HK-2 (cell line): ENCODE measurements at regions not wholly inside any gene's neighbourhood (a gene's known extent, or its start where the extent isn't known, plus 50 kb on each side); places are given as distances from the start of the nearest gene placed in this dataset.
"Not testable (repeated sequence)": the region's sequence is repeated elsewhere in the genome, so short reads cannot be mapped to it uniquely, and the experiment has no call there.

ENCODE experiments used
- DNase-seq: peaks from one replicate; pipeline ENCODE4 v3.0.0-alpha.2; 2018; ENCODE audit not compliant: unreplicated experiment

DNA sequence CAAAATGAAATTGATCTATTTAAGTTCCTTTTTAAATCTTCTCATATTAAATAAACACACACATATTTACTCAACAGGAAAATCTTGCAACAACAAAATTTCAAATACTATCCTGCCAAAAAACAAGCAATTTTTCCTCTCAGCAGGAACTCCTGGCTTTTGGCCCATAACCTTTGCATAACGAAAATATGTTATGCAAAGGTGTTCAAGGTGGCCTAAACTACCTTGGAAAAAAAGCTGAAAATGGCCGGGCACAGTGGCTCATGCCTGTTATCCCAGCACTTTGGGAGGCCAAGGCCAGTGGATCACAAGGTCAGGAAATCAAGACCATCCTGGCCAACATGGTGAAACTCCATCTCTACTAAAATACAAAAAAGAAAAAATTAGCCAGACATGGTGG lies 424.3 kb upstream of the ZNF337 start:
- not testable (repeated sequence) for DNase-seq

DNA sequence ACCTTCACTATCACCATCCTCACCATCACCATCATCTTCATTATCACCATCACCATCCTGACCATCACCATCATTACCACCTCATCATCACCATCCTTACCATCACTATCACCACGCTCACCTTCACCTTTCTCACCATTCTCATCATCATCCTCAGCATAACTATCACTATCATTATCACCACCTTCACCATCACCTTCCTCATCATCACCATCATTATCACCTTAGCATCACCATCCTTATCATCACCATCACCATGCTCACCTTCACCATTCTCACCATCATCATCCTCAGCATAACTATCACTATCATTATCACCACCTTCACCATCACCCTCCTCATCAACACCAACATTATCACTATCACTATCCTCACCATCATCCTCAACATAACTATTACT lies 397.8 kb upstream of the ZNF337 start:
- DNase-seq, result not testable (repeated sequence)

DNA sequence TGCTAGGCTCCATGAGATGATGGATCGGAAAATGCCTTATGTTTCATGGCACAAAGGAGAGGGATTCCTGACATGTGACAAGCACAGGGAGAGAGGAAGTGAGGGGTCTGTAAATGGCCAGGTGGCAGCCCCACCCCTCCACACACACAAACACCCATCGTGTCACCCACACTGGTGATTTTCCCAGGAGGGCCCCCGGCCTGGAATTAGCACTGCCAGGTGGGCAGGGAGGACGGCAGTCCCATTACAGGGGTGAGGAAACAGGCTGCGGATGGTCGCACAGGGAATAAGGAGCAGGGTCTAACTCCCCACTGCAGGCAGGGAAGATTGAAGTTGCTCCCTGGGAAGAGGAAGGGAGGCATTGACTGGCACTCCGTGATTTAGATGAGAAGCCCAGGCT lies 395.3 kb upstream of the ZNF337 start:
- not testable (repeated sequence) for DNase-seq

DNA sequence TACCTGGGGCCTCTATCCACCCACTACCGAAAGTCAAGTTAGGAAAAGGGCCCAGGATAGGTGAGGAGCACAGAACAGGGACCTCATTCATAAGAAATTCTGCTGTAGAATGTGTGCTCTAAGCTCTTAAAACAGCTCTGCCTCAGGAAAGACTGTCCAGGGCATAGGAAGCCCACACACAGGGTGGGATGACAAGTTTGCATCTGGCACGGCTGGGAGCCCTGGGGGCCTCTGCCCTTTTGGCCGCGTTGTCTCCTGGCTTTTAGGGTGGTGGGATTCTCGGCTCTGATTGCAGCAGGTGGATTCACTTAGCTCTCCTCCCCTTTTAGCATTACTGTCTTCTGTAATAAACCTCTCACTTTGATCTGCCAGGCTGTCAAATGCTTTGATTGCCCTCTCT lies 389.5 kb upstream of the ZNF337 start:
- not testable (repeated sequence) for DNase-seq

DNA sequence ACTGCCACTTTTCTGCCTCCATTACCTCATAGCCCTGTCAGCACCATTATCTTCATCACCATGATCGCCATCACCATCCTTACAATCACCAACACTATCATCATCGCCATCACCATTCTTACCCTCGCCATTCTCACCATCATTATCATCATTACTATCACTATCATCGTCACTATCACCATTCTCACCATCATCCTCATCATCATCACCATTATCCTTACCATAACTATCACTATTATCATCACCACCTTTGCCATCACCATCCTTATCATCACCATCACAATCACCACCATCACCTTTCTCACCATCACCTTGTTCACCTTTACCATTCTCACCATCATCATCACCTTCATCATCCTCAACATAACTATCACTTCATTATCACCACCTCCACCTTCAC lies 377.3 kb upstream of the ZNF337 start:
- DNase-seq, result not testable (repeated sequence)

DNA sequence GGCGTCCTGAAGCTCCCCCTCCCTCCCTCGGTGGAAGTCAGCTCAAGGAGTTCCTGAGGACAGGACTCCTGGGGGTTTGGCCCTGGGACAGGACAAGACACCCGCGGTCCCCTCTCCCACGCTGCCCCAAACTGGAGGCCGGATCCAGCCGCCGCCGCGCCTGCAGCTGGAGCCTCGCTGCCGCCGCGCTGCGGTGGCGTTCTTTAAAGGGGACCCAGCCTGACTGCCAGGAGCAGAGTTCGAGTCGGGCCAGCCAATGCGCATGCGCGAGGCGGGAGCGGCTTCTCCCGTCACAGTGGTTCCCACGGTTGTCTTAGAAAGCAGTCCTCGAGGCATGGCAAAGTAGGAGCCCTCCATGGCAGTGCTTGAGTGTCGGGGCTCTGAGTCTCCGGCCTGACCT lies 362.7 kb upstream of the ZNF337 start:
- not testable (repeated sequence) for DNase-seq

DNA sequence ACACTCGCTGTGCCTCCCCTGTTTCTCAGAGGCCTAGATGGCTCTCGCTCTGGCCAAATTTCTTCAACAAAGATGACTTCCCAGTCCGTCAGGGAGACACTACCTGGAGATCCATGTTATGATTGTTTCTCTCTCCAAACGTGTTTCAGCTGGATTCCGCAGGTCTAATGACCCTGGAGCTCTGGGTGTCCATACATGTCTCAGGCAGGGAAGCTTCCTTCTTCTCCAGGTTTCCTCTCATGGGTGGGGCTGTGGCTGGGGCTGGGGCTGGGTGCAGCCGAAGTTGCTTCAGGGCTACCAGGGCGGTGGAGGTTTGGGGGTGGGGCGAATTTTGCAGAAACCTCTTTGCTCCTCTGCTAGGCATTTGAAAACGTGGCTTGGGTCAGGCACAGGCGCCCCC lies 361.8 kb upstream of the ZNF337 start:
- DNase-seq, result not testable (repeated sequence)

DNA sequence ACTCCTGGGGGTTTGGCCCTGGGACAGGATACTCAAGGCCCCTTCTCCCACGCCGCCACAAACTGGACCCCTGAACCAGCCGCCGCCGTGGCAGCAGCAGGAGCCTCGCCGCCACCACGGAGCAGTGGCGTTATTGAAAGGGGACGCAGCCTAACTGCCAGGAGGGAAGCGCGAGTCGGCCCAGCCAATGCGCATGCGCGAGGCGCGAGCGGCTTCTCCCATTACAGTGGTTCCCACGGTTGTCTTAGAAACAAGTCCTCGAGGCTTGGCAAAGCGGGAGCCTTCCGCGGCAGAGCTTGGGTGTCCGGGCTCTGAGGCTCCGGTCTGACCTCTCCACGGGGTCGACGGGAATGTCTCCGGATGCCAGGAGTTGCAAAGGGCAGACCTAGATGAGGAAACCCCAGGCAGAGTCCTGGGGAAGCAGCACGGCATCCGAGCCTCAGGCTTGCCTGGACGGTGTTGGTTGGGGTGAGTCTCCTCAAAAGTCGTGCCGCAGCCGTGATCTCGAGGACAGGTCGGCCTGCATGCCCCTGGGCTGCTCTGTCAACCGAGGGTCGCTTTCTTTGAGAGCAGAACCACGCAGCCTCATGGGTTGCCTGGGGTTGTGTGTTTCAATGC lies 360.6 kb upstream of the ZNF337 start:
- not testable (repeated sequence) for DNase-seq

DNA sequence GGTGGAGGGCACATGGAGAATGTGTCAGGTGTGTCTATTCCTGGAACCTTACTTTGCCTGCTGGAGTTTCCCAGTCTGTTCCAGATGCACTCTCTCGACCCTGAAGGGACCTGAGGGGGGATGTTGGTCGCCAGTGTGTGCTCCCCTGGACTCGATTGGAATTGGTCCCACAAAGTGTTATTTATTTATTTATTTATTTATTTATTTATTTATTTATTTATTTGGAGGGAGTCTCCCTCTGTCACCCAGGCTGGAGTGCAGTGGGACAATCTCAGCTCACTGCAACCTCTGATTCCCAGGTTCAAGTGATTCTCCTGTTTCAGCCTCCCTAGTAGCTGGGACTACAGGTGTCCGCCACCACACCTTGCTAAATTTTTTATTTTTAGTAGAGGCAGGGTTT lies 329.1 kb upstream of the ZNF337 start:
- not testable (repeated sequence) for DNase-seq

DNA sequence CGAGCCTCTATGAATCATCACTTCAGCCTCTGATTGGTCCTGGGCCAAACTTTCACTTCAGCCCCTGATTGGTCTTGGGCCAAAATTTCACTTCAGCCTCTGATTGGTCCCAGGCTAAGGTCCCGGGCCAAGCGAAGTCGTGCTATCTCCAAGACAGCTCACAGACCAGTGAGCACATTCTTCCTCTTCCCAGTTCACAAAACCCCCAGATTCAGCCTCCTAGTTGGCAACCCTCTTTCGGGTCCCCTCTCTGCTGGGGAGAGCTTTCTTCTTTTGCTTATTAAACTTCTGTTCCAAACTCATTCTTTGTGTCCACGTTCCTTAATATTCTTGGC lies 314.3 kb upstream of the ZNF337 start:
- not testable (repeated sequence) for DNase-seq

DNA sequence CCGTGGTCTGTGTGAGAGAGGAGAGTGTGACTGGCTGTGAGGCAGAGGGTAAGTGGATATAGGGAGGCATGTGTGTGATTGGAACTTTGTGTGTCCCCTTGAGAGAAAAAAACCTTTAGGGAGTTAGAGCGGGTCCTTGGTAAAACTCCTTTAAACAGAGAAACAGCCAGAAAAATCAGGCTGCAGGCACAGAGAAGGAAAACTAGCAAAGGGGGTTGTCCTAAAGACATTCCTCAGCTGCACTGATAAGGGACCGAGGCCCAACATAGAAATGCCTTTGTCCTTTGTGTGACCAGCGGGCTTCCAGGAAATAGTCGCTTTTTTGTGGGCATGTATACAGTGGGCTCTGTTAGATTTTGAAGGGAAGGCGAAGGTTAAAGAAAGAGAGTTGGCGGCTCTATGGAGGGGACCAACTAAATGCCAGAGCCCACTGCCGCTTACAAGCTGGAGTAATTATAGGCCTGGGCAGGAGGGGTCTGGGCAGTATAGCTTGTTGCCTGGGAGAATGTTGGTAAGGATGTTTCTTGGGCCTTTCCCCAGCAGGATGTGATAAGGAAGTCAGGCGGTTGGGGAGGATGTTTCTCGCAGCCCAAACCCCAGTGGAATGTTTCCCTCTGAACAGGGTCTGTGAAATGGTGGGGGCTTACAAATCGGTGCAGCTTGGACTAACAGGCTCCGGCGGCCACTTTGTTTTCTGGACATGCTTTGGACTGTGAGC lies 313.7 kb upstream of the ZNF337 start:
- DNase-seq, result not testable (repeated sequence)

DNA sequence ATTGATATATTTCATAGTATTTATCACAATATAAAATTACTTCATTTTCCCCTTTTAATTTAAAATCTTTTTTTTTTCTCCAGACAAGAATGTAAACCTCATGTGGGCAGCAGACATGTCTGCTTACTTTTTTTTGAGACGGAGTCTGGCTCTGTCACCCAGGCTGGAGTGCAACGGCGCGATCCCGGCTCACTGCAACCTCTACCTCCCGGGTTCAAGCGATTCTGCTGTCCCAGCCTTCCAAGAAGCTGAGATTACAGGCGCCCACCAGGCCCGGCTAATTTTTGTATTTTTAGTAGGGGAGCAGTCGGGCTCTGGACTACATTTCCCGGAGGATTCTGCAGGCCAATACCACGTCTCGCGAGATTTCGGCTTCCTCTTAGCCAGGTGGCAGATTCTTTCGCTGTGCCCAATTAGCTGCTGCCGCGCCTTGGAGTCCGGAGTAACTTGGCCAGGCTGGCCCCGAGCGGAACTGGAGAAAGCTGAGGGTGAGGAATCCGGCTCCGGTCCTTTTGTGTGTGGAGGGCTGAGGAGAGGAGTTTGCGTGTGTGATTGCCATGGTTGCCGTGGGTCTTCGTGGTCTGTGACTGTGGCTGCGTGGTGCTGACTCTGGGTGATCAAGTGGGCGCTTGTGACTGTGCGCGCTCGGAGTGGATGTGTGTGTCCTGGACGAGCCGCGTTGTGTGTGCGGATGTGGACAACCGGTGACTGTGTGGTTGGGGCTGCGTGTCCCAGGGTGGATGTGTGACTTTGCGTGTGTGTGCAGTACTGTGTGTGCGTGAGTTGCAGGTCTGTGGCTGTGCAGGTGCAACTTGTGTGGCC lies 313.0 kb upstream of the ZNF337 start:
- DNase-seq, result not testable (repeated sequence)

DNA sequence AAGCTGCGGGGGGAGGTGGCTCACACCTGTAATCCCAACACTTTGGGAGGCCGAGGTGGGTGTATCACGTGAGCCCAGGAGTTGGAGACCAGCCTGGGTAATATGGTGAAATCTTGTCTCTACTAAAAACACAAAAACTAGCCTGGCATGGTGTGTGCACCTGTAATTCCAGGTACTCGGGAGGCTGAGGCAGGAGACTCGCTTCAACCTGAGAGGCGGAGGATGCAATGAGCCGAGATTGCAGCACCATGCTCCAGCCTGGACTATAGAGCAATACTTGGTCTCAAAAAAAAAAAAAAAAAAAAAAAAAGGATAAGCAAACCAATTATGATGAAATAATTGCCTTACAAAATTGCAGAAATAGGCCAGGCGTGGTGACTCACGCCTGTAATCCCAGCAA lies 311.4 kb upstream of the ZNF337 start:
- DNase-seq, result not testable (repeated sequence)

DNA sequence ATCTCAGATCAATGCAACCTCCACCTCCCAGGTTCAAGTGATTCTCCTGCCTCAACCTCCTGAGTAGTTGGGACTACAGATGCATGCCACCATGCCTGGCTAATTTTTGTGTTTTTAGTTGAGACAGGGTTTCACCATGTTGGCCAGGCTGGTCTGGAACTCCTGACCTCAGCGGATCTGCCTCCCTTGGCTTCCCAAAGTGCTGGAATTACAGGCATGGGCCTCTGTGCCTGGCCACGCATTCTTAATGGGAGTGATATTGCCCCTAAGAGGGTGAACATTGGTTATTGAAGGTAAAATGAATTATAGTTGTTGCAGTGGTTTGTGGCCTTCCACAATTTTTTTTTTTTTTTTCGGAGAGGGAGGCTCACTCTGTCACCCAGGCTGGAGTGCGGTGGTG lies 309.5 kb upstream of the ZNF337 start:
- DNase-seq, result not testable (repeated sequence)

DNA sequence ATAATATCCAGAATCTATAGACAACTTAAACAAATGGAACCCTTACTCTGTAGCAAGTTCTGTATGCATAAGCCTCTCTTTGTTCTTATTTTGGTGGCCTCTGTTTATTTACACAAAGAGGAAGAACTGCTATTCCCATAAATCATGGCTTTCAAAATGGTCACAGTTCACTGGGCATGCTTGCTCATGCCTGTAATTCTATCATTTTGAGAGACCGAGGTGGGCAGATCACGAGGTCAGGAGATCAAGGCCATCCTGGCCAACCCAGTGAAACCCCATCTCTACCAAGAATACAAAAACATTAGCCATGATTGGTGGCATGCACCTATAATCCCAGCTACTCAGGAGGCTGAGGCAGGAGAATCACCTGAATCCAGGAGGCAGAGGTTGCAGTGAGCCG lies 307.3 kb upstream of the ZNF337 start:
- not testable (repeated sequence) for DNase-seq

DNA sequence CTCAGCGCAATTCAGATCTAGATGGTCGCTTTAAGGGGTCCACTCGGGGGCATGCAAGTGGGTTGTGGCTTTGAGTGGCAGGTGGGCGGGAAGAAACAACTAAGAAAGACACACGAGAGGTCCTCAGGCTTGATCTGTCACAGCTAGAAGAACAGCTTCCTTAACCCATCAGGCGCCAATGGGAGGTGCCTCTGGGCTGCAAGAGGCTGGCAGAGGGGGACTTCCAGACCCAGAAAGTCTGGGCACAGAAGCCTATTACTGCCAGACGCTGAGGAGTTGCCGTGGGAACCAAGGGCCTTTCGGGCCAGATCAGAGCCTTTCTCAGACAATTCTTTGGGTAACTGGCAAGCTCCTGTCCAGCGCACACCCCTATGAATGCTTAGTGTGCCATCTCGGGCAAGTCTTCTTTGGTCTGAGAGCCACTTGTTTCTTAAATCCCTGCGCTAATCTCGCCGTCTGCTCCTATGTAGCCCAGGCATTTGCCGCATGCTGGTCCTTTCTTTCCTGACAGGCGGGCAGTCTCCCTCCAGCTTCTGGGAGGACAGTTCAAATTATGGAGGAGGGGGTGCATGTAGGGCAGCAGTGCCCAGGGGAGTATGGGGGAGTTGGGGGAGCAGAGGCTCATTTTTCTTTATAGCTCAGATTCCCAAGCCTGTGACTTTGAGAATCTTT lies 300.9 kb upstream of the ZNF337 start:
- DNase-seq, result not testable (repeated sequence)

DNA sequence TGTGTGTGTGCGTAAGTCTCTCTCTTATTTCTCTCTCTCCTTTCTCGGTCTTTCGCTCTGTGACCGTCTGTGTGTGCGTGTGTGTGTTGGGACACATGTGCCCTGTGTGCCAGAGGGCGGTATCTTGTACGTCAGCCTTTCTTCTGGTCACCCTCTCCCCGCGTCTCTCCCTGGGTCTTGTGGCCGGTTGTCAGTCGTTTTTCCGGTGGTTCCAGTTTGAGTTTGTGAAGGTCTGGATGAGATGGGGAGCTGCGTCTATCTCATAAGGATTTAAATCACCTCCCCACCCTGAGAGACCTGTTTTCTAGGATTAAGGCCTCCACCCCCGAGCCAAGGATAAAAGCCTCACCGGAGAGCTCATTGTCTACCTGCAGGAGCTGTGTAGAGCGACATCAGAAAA lies 295.5 kb upstream of the ZNF337 start:
- no peak for DNase-seq

DNA sequence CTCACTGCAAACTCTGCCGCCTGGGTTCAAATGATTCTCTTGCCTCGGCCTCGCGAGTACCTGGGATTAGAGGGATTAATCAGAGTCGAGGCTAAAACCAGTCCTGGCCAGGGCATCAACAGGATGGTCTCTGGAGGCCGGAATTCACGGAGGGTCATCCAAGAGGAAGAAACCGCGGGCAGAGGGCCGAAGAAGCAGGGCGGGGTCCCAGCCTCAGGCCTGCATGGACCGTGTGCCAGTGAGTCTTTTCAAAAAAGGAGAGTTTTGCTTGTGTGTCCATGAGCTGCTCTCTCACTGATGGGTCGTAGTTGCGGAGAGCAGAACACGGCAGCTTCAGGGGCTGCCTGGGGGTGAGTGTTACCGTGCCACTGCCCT lies 295.1 kb upstream of the ZNF337 start:
- no peak for DNase-seq

DNA sequence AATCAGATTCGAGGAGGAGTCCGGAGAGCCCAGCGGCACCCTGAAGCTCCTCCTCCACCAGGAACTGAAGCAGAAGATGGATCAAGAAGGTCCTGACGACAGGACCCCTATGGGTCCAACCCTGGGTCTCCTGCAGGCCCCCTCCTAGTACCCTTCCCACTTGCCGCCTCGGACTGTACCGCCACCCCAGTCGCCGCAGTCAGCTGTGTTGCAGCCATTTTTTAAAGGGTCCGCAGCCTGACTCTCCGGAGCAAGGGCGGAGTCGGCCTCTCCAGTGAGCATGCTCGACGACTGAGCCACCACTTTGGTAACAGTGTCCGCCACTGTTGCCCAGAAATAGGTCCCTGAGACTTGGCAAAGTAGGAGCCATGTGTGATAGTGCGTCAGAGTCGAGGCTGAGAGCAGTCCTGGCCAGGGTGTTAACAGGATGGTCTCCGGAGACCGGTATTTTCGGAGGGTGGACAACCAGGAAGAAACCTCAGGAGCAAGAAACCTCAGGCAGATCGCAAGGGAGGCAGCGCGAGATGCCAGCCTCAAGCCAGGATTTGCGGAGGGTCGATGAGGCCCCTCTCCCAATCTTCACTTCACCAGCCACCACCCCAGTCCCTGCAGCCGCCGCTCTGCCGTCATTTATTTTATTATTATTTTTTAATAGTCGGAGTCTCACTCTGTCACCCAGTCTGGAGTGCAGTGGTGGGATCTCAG lies 294.6 kb upstream of the ZNF337 start:
- DNase-seq, result no peak

DNA sequence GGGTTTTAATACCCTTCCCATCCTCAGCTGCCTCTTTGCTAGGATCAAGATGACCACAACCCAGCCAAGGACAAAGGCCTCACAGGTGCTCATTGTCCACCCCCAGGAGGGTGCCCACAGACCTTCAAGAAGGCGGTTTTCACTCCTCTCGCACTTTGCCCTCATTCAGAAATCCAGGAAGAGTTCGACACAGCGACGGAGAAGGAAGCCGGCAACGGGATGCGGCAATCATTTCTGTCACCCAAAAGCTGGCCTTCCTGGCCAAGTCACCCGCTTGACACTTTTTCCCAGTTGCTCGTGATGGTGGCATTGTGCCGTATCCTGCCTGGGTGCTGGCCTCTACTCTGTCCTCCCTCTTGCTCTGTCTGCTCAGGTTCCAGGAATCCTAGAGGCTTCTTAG lies 293.0 kb upstream of the ZNF337 start:
- DNase-seq, result not testable (repeated sequence)

DNA sequence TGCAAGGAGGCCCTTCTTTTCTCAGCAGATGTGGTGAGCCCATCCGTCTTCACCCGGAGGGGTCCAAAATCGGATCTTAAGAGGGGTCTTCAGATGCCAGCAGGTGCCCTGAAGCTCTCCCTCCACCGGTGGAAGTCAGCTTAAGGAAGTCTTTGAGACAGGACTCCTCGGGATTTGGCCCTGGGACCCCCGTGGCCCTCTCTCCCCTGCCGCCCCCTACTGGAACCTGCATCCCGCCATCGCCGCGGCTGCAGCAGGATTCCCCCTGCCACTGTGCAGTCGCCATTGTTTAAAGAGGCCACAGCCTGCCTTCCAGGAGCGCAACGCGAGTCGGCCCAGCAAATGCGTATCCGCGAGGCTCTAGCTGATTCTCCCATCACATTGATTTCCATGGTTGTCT lies 292.5 kb upstream of the ZNF337 start:
- DNase-seq, result no peak
